HepG2 (cell line): ENCODE measurements at regions not wholly inside any gene's neighbourhood (a gene's known extent, or its start where the extent isn't known, plus 50 kb on each side); places are given as distances from the start of the nearest gene placed in this dataset.

Experiments used
- DBP ChIP-seq: sonication (generic); formaldehyde crosslinking; IDR thresholded peaks from 2 replicates; pipeline ENCODE4 v1.4.0; 2020; ENCODE audit warnings: missing genetic modification reagents; ENCODE audit errors: not compliant biosample characterization
- FOXO4 ChIP-seq: sonication (generic); formaldehyde crosslinking; conservative IDR thresholded peaks from 2 replicates; pipeline ENCODE4 v1.8.1; 2023; ENCODE audit warnings: missing genetic modification reagents
- RARA ChIP-seq: IDR thresholded peaks from 2 replicates; pipeline ENCODE4 v1.6.1; 2016; ENCODE audit warnings: missing genetic modification reagents, missing compliant biosample characterization
- SNAPC2 ChIP-seq: sonication (generic); formaldehyde crosslinking; IDR thresholded peaks from 2 replicates; pipeline ENCODE4 v1.8.1; 2022; ENCODE audit warnings: mild to moderate bottlenecking, missing genetic modification reagents
- ZBTB1 ChIP-seq: sonication (generic); formaldehyde crosslinking; IDR thresholded peaks from 2 replicates; pipeline ENCODE4 v1.4.0; 2020; ENCODE audit warnings: missing genetic modification reagents, borderline replicate concordance
- ZFP1 ChIP-seq: IDR thresholded peaks from 2 replicates; pipeline ENCODE4 v1.6.1; 2016
- ZFP36L1 ChIP-seq: sonication (generic); formaldehyde crosslinking; IDR thresholded peaks from 2 replicates; pipeline ENCODE4 v1.8.0; 2022; ENCODE audit warnings: mild to moderate bottlenecking, missing genetic modification reagents, moderate library complexity
- ZNF354B ChIP-seq: sonication (generic); formaldehyde crosslinking; IDR thresholded peaks from 2 replicates; pipeline ENCODE4 v1.8.0; 2022; ENCODE audit warnings: mild to moderate bottlenecking, missing genetic modification reagents
- ZNF550 ChIP-seq: sonication (generic); formaldehyde crosslinking; IDR thresholded peaks from 2 replicates; pipeline ENCODE4 v1.4.0; 2020; ENCODE audit warnings: mild to moderate bottlenecking, missing genetic modification reagents, borderline replicate concordance
- ZNF720 ChIP-seq: sonication (generic); formaldehyde crosslinking; IDR thresholded peaks from 2 replicates; pipeline ENCODE4 v1.4.0; 2020; ENCODE audit warnings: missing genetic modification reagents
- ZSCAN5A ChIP-seq: sonication (generic); formaldehyde crosslinking; IDR thresholded peaks from 2 replicates; pipeline ENCODE4 v1.8.0; 2022; ENCODE audit warnings: mild to moderate bottlenecking, missing genetic modification reagents, borderline replicate concordance
- TF ChIP-seq, protein P1 (sequence below): sonication (generic); formaldehyde crosslinking; IDR thresholded peaks from 2 replicates; pipeline ENCODE4 v1.4.0; 2020; ENCODE audit warnings: missing genetic modification reagents
- TF ChIP-seq, protein P2 (sequence below): sonication (generic); formaldehyde crosslinking; IDR thresholded peaks from 2 replicates; pipeline ENCODE4 v1.4.0; 2020; ENCODE audit warnings: missing genetic modification reagents
- TF ChIP-seq, protein P3 (sequence below): sonication (generic); formaldehyde crosslinking; IDR thresholded peaks from 2 replicates; pipeline ENCODE4 v1.4.0; 2020; ENCODE audit warnings: missing genetic modification reagents, borderline replicate concordance

DNA sequence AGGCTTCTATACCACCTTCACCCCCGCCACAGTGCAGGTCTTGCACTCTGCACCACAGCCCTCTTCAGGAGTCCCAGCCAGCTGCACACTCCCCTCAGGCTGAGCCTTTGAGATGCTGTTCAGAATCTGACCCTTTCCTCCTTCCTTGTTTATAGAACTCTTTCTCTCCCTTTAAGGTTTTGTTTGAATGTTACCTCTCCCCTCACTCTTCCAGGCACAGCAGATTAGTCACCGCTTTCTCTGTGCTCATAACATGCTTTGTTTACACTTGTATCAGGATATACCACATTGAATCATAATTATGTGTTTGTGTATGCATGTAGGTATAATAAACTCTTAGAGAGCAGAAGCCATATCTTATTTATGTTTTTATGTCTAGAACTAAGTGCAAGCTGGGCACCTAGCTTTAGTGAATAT, 168.4 kb upstream of the BCL6 start (continued):
- TF ChIP-seq DBP (CRISPR knock-in tag), result no peak
- TF ChIP-seq FOXO4 (CRISPR knock-in tag), result no peak
- TF ChIP-seq, protein P1, sequence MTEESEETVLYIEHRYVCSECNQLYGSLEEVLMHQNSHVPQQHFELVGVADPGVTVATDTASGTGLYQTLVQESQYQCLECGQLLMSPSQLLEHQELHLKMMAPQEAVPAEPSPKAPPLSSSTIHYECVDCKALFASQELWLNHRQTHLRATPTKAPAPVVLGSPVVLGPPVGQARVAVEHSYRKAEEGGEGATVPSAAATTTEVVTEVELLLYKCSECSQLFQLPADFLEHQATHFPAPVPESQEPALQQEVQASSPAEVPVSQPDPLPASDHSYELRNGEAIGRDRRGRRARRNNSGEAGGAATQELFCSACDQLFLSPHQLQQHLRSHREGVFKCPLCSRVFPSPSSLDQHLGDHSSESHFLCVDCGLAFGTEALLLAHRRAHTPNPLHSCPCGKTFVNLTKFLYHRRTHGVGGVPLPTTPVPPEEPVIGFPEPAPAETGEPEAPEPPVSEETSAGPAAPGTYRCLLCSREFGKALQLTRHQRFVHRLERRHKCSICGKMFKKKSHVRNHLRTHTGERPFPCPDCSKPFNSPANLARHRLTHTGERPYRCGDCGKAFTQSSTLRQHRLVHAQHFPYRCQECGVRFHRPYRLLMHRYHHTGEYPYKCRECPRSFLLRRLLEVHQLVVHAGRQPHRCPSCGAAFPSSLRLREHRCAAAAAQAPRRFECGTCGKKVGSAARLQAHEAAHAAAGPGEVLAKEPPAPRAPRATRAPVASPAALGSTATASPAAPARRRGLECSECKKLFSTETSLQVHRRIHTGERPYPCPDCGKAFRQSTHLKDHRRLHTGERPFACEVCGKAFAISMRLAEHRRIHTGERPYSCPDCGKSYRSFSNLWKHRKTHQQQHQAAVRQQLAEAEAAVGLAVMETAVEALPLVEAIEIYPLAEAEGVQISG, result no peak
- peak; percentile 67 for TF ChIP-seq RARA (CRISPR knock-in tag)
- TF ChIP-seq, protein P2, sequence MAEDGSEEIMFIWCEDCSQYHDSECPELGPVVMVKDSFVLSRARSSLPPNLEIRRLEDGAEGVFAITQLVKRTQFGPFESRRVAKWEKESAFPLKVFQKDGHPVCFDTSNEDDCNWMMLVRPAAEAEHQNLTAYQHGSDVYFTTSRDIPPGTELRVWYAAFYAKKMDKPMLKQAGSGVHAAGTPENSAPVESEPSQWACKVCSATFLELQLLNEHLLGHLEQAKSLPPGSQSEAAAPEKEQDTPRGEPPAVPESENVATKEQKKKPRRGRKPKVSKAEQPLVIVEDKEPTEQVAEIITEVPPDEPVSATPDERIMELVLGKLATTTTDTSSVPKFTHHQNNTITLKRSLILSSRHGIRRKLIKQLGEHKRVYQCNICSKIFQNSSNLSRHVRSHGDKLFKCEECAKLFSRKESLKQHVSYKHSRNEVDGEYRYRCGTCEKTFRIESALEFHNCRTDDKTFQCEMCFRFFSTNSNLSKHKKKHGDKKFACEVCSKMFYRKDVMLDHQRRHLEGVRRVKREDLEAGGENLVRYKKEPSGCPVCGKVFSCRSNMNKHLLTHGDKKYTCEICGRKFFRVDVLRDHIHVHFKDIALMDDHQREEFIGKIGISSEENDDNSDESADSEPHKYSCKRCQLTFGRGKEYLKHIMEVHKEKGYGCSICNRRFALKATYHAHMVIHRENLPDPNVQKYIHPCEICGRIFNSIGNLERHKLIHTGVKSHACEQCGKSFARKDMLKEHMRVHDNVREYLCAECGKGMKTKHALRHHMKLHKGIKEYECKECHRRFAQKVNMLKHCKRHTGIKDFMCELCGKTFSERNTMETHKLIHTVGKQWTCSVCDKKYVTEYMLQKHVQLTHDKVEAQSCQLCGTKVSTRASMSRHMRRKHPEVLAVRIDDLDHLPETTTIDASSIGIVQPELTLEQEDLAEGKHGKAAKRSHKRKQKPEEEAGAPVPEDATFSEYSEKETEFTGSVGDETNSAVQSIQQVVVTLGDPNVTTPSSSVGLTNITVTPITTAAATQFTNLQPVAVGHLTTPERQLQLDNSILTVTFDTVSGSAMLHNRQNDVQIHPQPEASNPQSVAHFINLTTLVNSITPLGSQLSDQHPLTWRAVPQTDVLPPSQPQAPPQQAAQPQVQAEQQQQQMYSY, result no peak
- no peak for TF ChIP-seq ZBTB1
- TF ChIP-seq ZFP36L1 (CRISPR knock-in tag), result no peak
- no peak for TF ChIP-seq ZNF720 (CRISPR knock-in tag)
- no peak for TF ChIP-seq ZNF354B (CRISPR knock-in tag)
- no peak for TF ChIP-seq ZSCAN5A
- no peak for TF ChIP-seq ZFP1 (CRISPR knock-in tag)
- TF ChIP-seq, protein P3, sequence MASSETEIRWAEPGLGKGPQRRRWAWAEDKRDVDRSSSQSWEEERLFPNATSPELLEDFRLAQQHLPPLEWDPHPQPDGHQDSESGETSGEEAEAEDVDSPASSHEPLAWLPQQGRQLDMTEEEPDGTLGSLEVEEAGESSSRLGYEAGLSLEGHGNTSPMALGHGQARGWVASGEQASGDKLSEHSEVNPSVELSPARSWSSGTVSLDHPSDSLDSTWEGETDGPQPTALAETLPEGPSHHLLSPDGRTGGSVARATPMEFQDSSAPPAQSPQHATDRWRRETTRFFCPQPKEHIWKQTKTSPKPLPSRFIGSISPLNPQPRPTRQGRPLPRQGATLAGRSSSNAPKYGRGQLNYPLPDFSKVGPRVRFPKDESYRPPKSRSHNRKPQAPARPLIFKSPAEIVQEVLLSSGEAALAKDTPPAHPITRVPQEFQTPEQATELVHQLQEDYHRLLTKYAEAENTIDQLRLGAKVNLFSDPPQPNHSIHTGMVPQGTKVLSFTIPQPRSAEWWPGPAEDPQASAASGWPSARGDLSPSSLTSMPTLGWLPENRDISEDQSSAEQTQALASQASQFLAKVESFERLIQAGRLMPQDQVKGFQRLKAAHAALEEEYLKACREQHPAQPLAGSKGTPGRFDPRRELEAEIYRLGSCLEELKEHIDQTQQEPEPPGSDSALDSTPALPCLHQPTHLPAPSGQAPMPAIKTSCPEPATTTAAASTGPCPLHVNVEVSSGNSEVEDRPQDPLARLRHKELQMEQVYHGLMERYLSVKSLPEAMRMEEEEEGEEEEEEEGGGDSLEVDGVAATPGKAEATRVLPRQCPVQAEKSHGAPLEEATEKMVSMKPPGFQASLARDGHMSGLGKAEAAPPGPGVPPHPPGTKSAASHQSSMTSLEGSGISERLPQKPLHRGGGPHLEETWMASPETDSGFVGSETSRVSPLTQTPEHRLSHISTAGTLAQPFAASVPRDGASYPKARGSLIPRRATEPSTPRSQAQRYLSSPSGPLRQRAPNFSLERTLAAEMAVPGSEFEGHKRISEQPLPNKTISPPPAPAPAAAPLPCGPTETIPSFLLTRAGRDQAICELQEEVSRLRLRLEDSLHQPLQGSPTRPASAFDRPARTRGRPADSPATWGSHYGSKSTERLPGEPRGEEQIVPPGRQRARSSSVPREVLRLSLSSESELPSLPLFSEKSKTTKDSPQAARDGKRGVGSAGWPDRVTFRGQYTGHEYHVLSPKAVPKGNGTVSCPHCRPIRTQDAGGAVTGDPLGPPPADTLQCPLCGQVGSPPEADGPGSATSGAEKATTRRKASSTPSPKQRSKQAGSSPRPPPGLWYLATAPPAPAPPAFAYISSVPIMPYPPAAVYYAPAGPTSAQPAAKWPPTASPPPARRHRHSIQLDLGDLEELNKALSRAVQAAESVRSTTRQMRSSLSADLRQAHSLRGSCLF (CRISPR knock-in tag), result no peak
- no peak for TF ChIP-seq ZNF550 (CRISPR knock-in tag)
- TF ChIP-seq SNAPC2 (CRISPR knock-in tag), result no peak
